ENCODE measurements at regions not wholly inside any gene's neighbourhood (a gene's known extent, or its start where the extent isn't known, plus 50 kb on each side); places are given as distances from the start of the nearest gene placed in this dataset.

DNA sequence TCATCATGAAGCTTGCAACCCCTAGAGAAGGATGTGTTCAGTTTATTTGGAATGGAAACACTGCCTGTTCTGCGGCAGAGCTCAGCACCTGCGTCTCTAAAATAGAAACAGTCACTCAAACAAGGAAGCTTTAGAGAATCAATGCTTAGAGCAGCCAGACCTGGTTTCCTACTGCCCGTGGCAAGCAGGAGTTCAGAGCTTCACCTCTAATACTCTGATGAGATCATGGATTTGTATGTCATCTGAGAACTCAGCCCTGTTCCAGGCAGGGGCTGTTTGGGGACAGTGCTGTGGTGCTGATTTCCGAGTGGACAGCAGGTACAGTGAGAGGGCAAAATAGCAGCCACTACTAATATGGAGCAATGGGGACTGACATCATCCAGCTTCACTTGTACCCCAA is 236.0 kb upstream of the IRX1 start:
- no peak for DNase-seq (ENCODE audit: low read depth, low spot score)
- TF ChIP-seq CTCF (IDR thresholded peaks at IDR 0.05; ENCODE audit: low read depth, low read length): no peak
- H3K4me3 ChIP-seq (ENCODE audit: low read depth, low read length): no peak overlapping the region
- in situ Hi-C loops (cut with HindIII; ENCODE audit: low sequenced_read_pairs): no loop called here

GRCh38 chr5:3357291-3357690 is 238.3 kb upstream of the IRX1 start:
- DNase-seq (ENCODE audit: low read depth, low spot score): no peak
- in situ Hi-C loops (cut with HindIII; ENCODE audit: low sequenced_read_pairs): no loop called here
- TF ChIP-seq CTCF (IDR thresholded peaks at IDR 0.05; ENCODE audit: low read depth, low read length): no peak
- no peak overlapping the region for H3K4me3 ChIP-seq (ENCODE audit: low read depth, low read length)

GRCh38 chr5:3356016-3356415 is 239.6 kb upstream of the IRX1 start:
- TF ChIP-seq CTCF (IDR thresholded peaks at IDR 0.05; ENCODE audit: low read depth, low read length): no peak
- no peak overlapping the region for H3K4me3 ChIP-seq (ENCODE audit: low read depth, low read length)
- no peak for DNase-seq (ENCODE audit: low read depth, low spot score)
- in situ Hi-C loops (cut with HindIII; ENCODE audit: low sequenced_read_pairs): no loop called here

DNA sequence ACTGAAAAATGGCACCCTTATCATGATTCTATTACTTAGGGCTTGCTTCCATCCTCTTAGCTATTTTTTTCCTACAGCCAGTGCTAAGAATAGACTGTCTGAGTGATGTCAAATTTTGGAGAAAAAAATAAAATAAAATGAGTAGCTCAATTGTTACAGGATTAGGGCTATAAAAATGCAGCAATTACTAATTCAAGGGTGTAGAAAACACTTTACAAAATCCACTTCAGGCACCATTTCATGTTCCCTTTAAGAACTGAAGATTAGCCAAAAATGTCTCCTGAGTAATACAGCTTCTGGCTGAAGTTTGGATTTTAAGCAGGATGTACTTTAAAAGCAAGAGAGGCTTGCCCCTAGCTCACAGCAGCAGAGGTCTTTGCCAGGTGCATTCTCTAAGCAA is 240.5 kb upstream of the IRX1 start:
- no peak overlapping the region for H3K4me3 ChIP-seq (ENCODE audit: low read depth, low read length)
- no peak for TF ChIP-seq CTCF (IDR thresholded peaks at IDR 0.05; ENCODE audit: low read depth, low read length)
- DNase-seq (ENCODE audit: low read depth, low spot score): no peak
- in situ Hi-C loops (cut with HindIII; ENCODE audit: low sequenced_read_pairs): no loop called here

GRCh38 chr5:3354606-3355005 is 241.0 kb upstream of the IRX1 start:
- TF ChIP-seq CTCF (IDR thresholded peaks at IDR 0.05; ENCODE audit: low read depth, low read length): no peak
- in situ Hi-C loops (cut with HindIII; ENCODE audit: low sequenced_read_pairs): no loop called here

DNA sequence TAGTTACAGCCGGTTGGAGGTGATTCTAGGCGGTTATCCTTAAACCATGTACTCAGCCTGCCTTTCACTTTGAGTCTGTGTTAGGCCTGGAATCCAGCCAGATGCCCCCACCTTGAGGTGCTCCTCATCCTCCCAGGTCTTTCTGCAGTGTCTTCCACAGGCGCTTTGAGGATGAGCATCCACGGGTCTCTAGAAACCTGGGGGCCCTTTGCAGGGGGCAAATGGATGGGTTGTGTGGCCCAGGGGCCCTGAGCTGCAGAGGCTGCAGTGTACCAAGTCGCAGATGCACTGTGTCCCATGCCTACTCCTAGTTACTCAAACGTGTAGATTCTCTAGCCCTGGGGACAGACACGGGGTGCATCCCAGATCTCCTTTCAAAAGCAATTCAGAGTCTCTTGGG is 242.1 kb upstream of the IRX1 start:
- no peak for TF ChIP-seq CTCF (IDR thresholded peaks at IDR 0.05; ENCODE audit: low read depth, low read length)
- in situ Hi-C loops (cut with HindIII; ENCODE audit: low sequenced_read_pairs): no loop called here
- H3K4me3 ChIP-seq (ENCODE audit: low read depth, low read length): no peak overlapping the region
- DNase-seq (ENCODE audit: low read depth, low spot score): no peak

More at GRCh38 chr5:3354606-3355005, 241.0 kb upstream of the IRX1 start:
- H3K4me3 ChIP-seq (ENCODE audit: low read depth, low read length): no peak overlapping the region
- no peak for DNase-seq (ENCODE audit: low read depth, low spot score)

- no peak overlapping the region for H3K4me3 ChIP-seq (ENCODE audit: low read depth, low read length)
- in situ Hi-C loops (cut with HindIII; ENCODE audit: low sequenced_read_pairs): no loop called here
- no peak for DNase-seq (ENCODE audit: low read depth, low spot score)
- no peak for TF ChIP-seq CTCF (IDR thresholded peaks at IDR 0.05; ENCODE audit: low read depth, low read length)
Measured at GRCh38 chr5:3352711-3353110, 242.9 kb upstream of the IRX1 start.

All from astrocyte of the spinal cord (primary cell).